ENCODE measurements at regions not wholly inside any gene's neighbourhood (a gene's known extent, or its start where the extent isn't known, plus 50 kb on each side); places are given as distances from the start of the nearest gene placed in this dataset.

GRCh38 chr17:22374741-22375140 is 682.4 kb downstream of the KCNJ18 start:
- TF ChIP-seq EZH2 (optimal IDR thresholded peaks at IDR 0.05; ENCODE audit: low read depth, low read length) (no peak), CTCF (IDR thresholded peaks at IDR 0.05; ENCODE audit: low read length) (no peak)
